ENCODE measurements at regions not wholly inside any gene's neighbourhood (a gene's known extent, or its start where the extent isn't known, plus 50 kb on each side); places are given as distances from the start of the nearest gene placed in this dataset.

- TF ChIP-seq CTCF (IDR thresholded peaks at IDR 0.05) = no peak
- TF ChIP-seq POLR2A (IDR thresholded peaks at IDR 0.05) = no peak
Measured at GRCh38 chr2:120857931-120858330, 122.3 kb downstream of the GLI2 start.
